C4-2B (cell line): ENCODE measurements at regions not wholly inside any gene's neighbourhood (a gene's known extent, or its start where the extent isn't known, plus 50 kb on each side); places are given as distances from the start of the nearest gene placed in this dataset.

Experiments used
- CTCF ChIP-seq: fragments of 450-650 bp; conservative IDR thresholded peaks from 2 replicates; pipeline ENCODE4 v1.5.1; 2017; ENCODE audit warnings: mild to moderate bottlenecking
- ZFX ChIP-seq: fragments of 450-650 bp; IDR thresholded peaks from 2 replicates; pipeline ENCODE4 v1.6.1; 2017

- TF ChIP-seq CTCF (no peak), ZFX (no peak)
Observed at GRCh38 chr13:27360562-27360961, 63.9 kb upstream of the GTF3A start.
